GM08714 (cell line): ENCODE measurements at regions not wholly inside any gene's neighbourhood (a gene's known extent, or its start where the extent isn't known, plus 50 kb on each side); places are given as distances from the start of the nearest gene placed in this dataset.
"Not testable (repeated sequence)": the region's sequence is repeated elsewhere in the genome, so short reads cannot be mapped to it uniquely, and the experiment has no call there.

Experiments
- H3K4me3 ChIP-seq: fragments of 200-500 bp; sonication (Bioruptor generic); 2 replicates; pipeline ENCODE4 v1.5.1; 2014; ENCODE audit warnings: mild to moderate bottlenecking, low read length, inconsistent platforms
- ZNF274 ChIP-seq: IDR thresholded peaks from 2 replicates; pipeline ENCODE4 v1.6.1; 2012; ENCODE audit warnings: mild to moderate bottlenecking, low read depth, low read length

DNA sequence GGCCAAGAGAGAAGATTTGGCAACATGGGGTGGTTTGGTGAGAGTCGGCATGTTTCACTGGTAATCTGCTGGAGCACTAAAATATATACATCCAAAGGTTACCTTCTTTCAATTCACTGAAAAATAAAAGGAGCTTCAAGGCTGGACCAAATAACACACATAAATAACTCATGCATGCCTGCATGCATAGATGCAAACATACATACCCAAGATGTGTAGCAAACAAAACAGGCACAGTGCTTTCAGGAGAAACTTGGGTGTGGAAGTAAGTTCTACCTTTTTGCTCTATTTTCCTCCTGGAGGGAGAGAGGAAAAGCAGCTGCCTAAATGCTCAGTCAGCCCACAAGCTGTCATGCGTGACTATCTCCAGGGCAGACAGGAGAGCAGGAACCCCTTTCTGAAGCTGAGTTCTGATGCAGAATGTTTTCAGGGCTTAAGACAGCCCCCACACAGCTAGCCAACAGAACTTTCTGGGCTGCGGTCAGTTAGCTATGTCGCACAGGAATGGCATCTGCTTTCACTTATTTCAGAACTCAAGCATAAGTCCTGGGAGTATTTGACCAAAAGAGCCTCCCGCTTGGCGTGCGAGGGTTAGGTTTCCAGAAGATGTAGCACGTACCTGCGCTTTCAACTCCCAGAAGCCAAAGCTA is 166.2 kb downstream of the TOMM20 start:
- TF ChIP-seq ZNF274, result no peak
- H3K4me3 ChIP-seq, result peak overlapping the region; percentile 21; the same call in 1 of the 2 replicates

DNA sequence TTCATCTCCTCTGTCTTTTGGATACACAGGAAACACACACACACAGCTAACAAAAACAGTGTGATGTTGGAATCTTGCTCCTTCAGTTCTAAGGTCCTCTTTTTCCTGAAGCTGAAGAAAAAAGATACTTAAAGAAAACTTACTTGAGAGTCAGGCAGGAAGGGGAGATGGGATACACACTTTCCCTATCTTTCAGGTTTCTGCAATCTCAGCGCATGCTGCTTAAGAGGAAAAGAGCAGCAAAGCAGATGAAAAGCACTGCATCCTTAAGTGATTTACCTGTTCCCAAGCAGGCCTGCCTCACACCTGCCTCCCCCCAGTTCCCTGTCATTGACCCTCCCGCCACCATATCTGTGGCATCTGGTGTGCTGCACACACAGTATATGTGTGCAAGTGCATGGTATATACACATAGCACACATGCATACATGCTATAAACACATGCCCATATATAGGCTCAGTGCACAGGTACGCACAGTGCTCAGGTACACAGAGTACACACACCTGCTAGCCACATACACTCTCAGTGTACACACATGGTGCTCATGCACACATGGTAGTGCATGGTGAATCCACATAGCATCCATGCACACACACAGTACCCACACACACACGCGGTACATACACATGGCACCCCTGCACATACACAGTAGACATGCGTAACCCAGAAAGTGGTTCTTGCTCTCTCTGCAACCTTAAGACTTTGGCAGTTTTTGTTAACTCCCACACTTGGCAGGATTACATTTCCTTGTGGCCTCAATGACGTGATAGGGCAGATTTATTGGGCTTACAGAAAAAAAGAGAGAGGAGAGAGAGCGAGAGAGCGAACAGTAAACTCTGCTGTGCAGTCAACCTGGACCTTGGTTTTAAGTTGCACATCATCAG is 166.9 kb downstream of the TOMM20 start:
- no peak for TF ChIP-seq ZNF274
- H3K4me3 ChIP-seq, result peak overlapping the region; percentile 21; the same call in 1 of the 2 replicates

DNA sequence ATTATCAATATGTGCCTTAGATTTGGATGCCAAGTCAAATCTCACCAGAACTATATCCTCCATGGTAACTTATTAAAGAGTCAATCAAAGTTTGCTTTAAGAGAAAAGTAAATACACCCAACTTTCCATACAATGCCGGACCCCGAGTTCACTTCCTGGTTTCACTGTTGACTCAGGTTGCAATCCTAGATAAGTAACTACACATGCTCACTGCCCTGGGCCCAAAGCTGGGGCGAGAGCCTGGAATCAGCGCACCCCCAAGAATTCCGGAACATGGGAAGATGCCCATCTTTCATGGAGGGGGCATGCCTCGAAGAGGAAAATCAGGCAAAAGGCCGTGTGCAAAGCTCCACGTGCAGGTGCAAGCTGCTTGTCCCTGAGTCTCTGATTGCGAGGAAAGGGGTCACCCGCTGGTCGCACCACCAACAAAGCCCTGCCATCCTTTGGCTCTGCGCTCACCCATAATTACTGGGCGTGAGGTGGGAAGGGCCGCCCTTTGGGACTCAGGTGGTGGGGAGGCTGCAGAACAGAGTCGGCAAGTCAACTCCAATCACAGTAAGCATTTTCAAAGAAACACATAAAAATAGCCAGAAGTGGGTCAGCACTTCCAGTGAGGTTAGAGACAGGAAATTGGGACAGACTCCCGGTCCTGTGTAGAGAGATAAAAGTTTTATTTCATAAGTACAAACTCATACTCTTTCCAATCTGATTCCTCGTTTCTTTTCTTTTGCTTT is 167.7 kb downstream of the TOMM20 start:
- H3K4me3 ChIP-seq, result no peak overlapping the region
- no peak for TF ChIP-seq ZNF274

DNA sequence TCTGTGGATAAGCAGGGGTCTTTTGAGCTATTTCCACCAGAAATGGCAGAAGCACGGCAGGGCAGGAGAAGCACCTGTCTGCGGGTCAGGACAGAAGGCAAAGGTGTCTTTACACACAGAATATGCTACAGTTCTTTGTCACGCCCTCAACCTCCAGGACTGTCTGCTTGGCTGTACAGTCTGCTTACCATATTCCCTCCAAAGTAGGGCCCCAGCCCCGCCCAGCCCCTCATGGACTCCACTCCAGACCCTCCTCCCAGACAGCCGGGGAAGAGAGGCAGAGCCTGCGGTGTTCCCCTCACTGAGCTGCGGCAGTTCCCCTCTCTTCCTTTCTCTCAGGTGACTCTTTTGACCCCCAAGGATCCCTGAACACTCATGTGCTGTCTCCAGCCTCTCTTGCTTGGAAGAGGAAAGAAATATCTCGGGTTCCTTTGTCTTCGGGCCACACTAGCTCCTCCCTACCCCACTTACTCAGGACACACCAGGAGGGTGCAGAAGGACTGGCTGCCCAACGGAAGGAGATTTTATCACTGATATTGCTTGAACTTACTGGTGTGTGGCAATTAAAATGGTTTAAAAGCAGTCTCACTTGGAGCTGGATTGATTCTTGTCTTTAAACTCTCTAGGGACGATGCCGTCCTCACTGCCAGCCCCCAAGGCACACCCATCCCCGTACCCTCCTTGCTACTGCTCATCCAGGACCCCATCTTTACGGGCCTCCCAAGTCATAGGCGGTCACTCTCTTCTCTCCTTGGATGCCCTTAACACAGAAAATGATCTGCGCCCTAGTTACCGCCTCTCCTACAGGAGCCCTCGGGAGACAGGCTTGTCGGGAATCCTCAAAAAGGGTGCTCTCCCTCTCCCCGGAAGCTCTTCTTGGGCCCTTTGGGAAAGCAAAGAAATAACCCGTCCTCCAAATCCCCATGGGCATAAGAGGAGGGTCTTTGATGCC is 169.7 kb downstream of the TOMM20 start:
- H3K4me3 ChIP-seq, result no peak overlapping the region
- no peak for TF ChIP-seq ZNF274

DNA sequence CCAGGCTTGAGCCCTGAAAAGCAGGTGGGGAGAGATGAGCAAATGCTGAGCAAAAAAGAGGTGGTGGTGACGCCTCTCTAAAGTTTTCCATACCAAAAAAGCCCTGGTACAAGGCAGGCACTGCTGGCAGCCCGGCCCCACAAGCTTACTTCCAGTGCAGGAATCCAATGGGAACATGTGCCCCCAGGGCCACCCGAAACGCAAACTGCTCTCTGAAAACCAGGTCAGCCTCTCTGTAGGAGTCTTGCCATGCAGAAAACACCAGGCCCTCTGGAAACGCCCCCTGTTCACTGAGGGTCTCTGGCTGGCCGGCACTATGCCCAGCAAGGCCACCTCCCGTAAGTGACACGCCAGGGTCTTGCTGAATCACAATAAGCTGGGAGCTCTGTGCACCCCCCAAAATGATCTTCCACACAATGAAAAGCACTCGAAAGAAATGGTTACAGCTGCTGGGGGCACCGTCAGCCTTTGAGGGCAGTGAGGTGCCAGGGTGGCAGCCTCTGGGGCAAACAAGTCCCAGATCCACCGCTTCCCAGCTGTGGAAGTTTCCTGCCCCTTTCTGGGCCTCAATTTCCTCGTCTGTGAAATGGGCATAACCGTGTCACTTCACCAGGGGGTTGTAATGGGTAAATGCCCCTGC is 170.5 kb downstream of the TOMM20 start:
- H3K4me3 ChIP-seq, result no peak overlapping the region
- no peak for TF ChIP-seq ZNF274

DNA sequence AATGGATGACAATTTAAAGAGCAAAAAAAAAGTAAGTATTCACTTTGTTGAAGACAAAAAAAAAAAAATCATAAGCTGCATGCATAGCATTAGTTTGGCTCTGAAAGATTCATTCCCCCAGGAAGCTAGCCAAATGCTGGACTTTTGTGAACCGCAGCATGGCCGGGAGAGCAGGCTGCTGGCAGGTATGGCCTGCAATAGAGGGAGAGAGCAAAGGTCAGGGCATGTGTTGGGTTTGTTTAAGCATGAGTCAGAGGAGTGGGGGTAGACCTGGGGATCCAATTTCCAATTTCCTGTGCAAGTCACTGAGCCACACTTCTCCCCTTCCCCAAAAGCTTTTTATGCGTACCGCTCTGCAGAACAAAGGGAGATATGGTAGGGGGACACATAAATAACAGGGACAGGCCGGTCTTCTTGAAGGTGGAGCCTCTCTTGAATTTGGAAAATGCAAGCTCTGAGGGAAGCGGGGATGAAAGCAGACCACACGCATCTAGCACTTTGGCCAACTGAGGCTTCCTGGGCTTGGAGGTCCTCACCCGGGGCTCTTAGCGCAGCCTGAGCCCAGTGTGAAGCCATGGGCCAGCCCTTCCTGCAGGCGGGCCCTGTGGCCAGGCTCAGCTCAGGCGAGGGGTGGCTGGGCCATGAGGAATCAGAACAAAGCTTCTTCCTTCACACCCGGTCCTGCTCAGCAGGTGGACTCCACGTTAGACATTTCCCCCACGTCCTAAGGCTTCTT is 171.1 kb downstream of the TOMM20 start:
- no peak overlapping the region for H3K4me3 ChIP-seq

DNA sequence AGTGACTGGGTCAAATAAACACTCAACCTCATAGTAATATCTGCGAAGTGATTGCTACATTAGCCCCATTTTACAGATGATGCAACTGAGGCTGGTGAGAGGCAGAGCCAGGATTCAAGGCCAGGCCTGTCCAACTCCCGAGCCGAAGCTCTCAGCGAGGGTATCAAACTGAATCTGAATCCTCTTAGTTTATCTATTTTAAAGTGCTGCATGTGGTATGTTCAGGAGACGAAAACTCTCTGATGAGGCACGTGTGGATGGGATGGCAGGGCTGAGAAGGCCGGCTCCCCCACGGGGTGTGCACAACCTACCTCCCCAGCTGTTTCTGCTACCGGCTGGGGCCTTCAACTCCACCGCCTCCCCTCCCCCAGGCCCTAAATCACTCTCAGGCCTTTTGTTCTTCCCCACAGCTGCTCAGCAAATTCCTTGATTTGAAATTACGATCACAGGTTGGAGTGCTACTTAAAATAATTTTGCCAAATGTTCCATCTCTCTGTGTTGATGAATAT is 171.8 kb downstream of the TOMM20 start:
- H3K4me3 ChIP-seq, result no peak overlapping the region

More for the DNA sequence above, 171.1 kb downstream of the TOMM20 start:
- no peak for TF ChIP-seq ZNF274

DNA sequence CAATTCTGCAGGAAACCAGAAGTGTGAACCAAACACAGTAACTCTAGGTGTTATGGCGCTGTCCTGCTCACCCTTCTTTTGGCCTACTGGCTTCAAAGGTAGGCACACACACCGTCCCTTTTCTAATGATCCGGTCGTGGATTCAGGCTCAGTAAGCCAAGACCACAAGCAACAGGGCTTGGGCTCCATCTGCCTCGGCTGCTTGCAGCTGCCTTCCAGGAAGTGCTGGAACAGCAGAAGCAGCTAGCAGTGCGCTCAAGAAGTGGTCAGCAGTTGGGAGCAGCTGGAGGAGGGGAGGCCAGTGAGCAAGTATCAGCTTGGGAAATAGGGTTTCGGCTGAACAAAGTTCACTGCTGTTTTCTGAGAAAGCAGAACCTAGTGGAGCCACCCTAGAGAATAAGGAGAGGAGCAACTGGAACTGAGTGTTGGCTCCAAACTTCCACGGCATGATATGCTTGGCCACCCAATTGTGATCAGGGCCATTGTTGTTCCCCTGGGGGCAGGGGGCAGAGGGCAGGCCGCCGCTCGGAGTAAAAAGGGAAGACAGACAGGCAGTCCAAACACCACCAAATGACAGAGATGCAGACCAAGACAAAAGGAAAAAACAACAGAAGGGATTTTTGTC is 173.4 kb downstream of the TOMM20 start:
- H3K4me3 ChIP-seq, result no peak overlapping the region; the same call in 1 of the 2 replicates
- no peak for TF ChIP-seq ZNF274

More for the DNA sequence above, 171.8 kb downstream of the TOMM20 start:
- TF ChIP-seq ZNF274, result no peak

DNA sequence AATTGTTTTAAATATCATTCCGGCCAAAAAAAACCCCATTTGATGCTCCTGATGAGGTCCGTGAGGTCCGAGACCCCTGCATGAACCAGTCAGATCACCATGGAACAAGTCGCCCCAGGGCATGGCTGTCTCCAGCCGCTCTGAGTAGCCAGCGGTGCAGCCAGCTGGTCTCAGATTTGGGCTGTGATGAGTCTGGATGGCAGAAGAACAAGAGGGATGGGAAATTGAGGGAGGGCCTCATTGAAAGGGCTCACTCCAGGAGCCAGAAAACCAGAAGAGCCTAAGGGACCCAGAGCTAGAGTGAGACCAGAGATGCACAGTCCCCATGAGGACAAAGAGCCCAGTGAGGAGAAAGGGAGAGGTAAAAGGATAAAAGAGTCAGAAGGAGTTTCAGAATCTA is 174.0 kb downstream of the TOMM20 start:
- TF ChIP-seq ZNF274, result no peak
- no peak overlapping the region; the same call in 1 of the 2 replicates for H3K4me3 ChIP-seq

DNA sequence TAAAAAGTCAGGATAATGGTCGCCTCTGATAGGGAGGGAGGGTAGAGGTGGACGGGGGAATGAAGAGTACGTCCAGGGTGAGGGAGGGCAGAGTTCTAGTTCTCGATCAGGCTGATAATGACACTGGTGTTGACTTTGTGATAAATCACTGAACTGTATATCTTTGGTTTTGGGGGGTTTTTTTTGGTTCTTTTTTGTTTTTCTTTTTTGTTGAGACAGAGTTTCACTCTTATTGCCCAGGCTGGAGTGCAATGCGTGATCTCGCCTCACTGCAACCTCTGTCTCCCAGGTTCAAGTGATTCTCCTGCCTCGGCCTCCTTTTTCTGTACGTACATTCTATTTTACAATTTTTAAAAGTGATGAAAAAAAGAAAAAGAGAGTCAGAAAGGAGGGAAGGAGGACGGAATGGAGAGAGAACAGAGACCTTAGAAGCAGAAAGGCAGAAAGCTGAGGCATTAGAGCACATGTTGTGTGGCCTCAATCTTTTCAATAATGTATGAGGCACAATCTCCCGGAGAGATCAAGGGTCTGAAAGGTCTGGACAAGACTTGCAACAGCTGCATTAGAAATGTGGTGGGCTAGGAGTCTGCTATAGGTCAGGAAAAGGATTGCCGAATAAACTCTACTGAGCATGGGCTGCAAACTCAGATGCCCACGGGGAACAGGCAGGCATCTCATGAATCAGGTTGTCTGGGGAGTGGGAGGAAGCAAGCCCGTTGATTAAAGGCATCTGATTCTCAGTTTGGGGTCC is 174.8 kb downstream of the TOMM20 start:
- TF ChIP-seq ZNF274, result no peak
- H3K4me3 ChIP-seq, result peak overlapping the region; percentile 10; the same call in 1 of the 2 replicates

DNA sequence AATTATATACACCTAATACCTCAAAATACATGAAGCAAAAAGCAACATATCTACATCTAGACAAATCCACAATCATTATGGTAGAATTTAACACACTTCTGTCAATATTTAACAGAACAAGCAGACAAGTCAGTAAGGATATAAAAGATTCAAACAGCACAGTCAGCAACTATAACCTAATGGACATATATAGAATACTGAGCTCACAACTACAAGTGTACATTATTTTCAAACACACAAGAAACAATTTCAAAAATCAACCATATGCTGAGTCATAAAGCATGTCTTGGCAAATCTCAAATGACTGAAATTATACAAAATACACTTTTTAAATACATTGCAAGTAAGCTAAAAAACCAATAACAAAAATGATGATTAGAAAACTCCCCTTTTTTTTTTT is 178.0 kb downstream of the TOMM20 start:
- no peak overlapping the region for H3K4me3 ChIP-seq
- TF ChIP-seq ZNF274, result no peak

DNA sequence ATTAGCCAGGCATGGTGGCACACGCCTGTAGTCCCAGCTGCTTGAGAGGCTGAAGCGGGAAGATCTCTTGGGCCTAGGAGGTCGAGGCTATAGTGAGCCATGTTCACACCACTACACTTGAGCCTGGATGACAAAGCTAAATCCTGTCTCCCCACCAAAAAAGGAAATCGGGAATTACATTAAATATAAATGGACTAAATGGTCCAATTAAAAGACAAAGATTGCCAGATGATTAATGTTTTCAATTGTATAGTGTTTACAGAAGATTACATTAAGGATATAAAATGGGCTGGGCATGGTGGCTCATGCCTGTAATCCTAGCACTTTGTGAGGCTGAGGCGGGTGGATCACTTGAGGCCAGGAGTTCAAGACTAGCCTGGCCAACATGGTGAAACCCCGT is 179.1 kb downstream of the TOMM20 start:
- not testable (repeated sequence) for H3K4me3 ChIP-seq
